Heart left ventricle (tissue), 16 donors: ENCODE measurements at regions not wholly inside any gene's neighbourhood (a gene's known extent, or its start where the extent isn't known, plus 50 kb on each side); places are given as distances from the start of the nearest gene placed in this dataset.
"Not testable (repeated sequence)": the region's sequence is repeated elsewhere in the genome, so short reads cannot be mapped to it uniquely, and the experiment has no call there.

Experiments
- ATAC-seq, 4 donors: fragments of 200-7000 bp; cut with Tn5 transposase; one replicate each; pipeline ENCODE4 v1.9.1; 2020 to 2022; ENCODE audit warnings: moderate library complexity in 4 of 4, mild to moderate bottlenecking in 3 of 4, moderate number of reproducible peaks in 1 of 4
- DNase-seq, 5 donors: peaks; one replicate each; pipeline ENCODE4 v3.0.0-alpha.2; 2020
- H3K27ac ChIP-seq, 12 donors: fragments of 200-600 bp; sonication (generic) in 4 of 12; one replicate each; pipeline versions ENCODE4 v1.5.0 to v1.8.0; 2016 to 2022; ENCODE audit warnings: mild to moderate bottlenecking in 2 of 12
- H3K27me3 ChIP-seq, 9 donors: fragments of 200-600 bp; sonication (generic) in 2 of 9; one replicate each; pipeline versions ENCODE4 v1.5.1 to v1.8.0; 2016 to 2022; ENCODE audit warnings: mild to moderate bottlenecking in 3 of 9
- H3K36me3 ChIP-seq, 9 donors: fragments of 200-600 bp; sonication (generic) in 2 of 9; one replicate each; pipeline versions ENCODE4 v1.5.0 to v1.8.0; 2018 to 2022; ENCODE audit warnings: mild to moderate bottlenecking in 2 of 9
- H3K4me1 ChIP-seq, 12 donors: fragments of 200-600 bp; sonication (generic) in 4 of 12; one replicate each; pipeline versions ENCODE4 v1.5.0 to v1.8.0; 2016 to 2022; ENCODE audit warnings: mild to moderate bottlenecking in 3 of 12
- H3K4me3 ChIP-seq, 12 donors: fragments of 200-600 bp; sonication (generic) in 4 of 12; one replicate each; pipeline versions ENCODE4 v1.5.0 to v1.8.0; 2017 to 2022; ENCODE audit warnings: mild to moderate bottlenecking in 9 of 12, moderate library complexity in 4 of 12
- H3K9me3 ChIP-seq, 12 donors: fragments of 200-600 bp; sonication (generic) in 4 of 12; one replicate each; pipeline versions ENCODE4 v1.5.0 to v1.8.0; 2016 to 2022; ENCODE audit warnings: mild to moderate bottlenecking in 1 of 12
- POLR2A ChIP-seq, 2 donors: fragments of 450-650 bp; IDR thresholded peaks; one replicate each; pipeline ENCODE4 v1.6.1; 2017; ENCODE audit warnings: antibody characterized with exemption in 2 of 2, mild to moderate bottlenecking in 2 of 2, moderate library complexity in 2 of 2
- whole genome bisulfite sequencing, 4 donors: extraction: QIAGEN DNeasy Blood & Tissue Kit in 2 of 4; methylation state at CpG; one replicate each; pipeline versions ENCODE4 v1.1.5 to v1.1.7; 2013 to 2018; 5-methylcytosine and 5-hydroxymethylcytosine counted together
- intact Hi-C, 10 donors: fragments of 100-400 bp; cut with DNase I; formaldehyde crosslinking; loops; one replicate each; pipeline versions ENCODE4 v1.11.1 to v1.14.2; 2022
- TF ChIP-seq, protein P1 (sequence below), 12 donors: fragments of 200-600 bp; sonication (generic) in 4 of 12; IDR thresholded peaks; one replicate each; pipeline versions ENCODE4 v1.5.0 to v1.8.0; 2018 to 2022; ENCODE audit warnings: antibody characterized with exemption in 12 of 12, mild to moderate bottlenecking in 5 of 12
- donor health status: ischemic (EF 13 %, LVEDD 7.1; RV severe dilation, severe dysfunction).
- donor health status: healthy with polysubstance abuse.
- donor health status: DM: no; HTN: yes; CAD: no.
- donor health status: DM: no; HTN: no; CAD: no.
- donor health status: ischemic (EF 25% LVEDD 6.9; RV normal size, moderate dysfunction).
- donor health status: ischemic (EF 25% LVEDD 5.7; RV mildly dilated, moderate dysfunction).
- donor health status: healthy.
- donor health status: DM: yes; HTN: yes; CAD: no.
- donor health status: ischemic (EF 35%, LVEDD 5.7; RV mildly dilated, moderate dysfunction).
- donor health status: nonischemic (EF 11% LVEDD 7.7; RV severe dilation, severe dysfunction).
- donor health status: DM: yes; HTN: yes; CAD: no.
- donor health status: PGD.
- donor health status: ischemic (EF 29% LVEDD 5.4; RV normal size, mild dysfunction).
- donor health status: nonischemic (EF 23%, LVEDD 6.1; RV moderate dilation, normal function).

DNA sequence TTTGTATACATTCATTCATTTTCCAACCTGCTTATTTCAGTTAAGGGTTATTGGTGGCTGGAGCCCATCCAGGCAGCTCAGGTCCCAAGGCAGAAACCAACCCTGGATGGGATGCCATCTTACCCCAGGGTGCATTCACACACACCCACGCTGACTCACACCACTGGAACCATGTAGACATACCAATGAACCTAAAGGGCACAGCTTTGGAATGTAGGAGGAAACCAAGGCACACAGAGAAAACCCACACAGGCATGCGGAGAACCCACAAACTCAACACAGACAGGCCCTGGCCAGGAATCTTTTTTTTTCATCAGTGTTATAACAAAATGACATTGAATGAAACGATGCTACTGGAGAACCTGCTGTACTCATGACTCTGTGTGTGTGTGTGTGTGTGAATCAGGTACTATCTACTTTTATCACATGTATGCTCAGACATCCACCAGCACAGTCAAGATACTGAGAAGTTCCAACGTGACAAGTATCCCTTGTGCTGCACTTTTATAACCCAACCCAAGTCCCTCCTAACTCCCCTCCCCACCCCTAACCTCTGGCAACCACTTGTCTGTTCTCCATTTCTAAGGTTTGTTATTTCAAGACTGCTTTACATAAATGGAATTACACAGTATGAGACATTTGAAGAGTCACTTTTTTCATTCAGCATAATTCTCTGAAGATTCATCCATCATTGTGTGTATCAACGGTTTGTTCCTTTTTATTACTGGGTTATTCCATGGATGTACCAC lies 286.8 kb upstream of the PLD5 start:
- intact Hi-C loops: no loop called here
- Histone ChIP-seq H3K4me3 (no peak overlapping the region), H3K4me1 (no peaks in the 10 kb centered on the region), H3K27ac (no peak overlapping the region), H3K9me3 (no peaks in the 10 kb centered on the region), H3K27me3 (peaks cover 0 to 5% (median 0%) of the 10 kb centered on the region in 9 donors), H3K36me3 (no peaks in the 10 kb centered on the region)
- no peak for ATAC-seq
- TF ChIP-seq, protein P1, sequence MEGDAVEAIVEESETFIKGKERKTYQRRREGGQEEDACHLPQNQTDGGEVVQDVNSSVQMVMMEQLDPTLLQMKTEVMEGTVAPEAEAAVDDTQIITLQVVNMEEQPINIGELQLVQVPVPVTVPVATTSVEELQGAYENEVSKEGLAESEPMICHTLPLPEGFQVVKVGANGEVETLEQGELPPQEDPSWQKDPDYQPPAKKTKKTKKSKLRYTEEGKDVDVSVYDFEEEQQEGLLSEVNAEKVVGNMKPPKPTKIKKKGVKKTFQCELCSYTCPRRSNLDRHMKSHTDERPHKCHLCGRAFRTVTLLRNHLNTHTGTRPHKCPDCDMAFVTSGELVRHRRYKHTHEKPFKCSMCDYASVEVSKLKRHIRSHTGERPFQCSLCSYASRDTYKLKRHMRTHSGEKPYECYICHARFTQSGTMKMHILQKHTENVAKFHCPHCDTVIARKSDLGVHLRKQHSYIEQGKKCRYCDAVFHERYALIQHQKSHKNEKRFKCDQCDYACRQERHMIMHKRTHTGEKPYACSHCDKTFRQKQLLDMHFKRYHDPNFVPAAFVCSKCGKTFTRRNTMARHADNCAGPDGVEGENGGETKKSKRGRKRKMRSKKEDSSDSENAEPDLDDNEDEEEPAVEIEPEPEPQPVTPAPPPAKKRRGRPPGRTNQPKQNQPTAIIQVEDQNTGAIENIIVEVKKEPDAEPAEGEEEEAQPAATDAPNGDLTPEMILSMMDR (IDR thresholded peaks at IDR 0.05): no peak
- no peak for TF ChIP-seq POLR2A (IDR thresholded peaks at IDR 0.05)
- 54 to 69% (median 60%) methylated on average over 5 of the region's 5 CpGs for WGBS, 4 donors
- DNase-seq: no peak

DNA sequence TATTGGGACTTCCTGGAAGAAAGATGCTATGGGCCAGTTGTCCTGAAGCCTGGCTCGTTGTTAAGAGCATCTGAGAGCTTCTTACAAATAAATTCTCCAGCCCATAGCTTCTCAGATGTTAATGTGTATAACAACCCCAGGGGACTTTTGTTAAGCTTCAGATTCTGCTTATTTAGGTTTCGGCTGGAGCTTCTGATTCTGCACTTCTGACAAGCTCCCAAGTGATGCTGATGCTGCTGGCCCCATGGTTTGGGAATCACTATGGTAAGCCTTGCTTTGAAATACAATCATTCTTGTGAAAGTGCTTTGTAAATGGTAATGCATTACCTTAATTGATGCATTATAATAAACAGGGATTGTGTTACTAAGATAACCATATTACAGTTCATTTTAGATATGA lies 281.8 kb upstream of the PLD5 start:
- Histone ChIP-seq H3K27me3 (no peaks in the 10 kb centered on the region), H3K36me3 (no peaks in the 10 kb centered on the region), H3K4me1 (no peaks in the 10 kb centered on the region), H3K9me3 (no peaks in the 10 kb centered on the region), H3K4me3 (no peak overlapping the region), H3K27ac (no peak overlapping the region)
- no peak for ATAC-seq
- intact Hi-C loops: no loop called here
- 50 to 62% (median 57%) methylated on average over 2 of the region's 2 CpGs for WGBS, 4 donors
- no peak for DNase-seq
- TF ChIP-seq POLR2A (IDR thresholded peaks at IDR 0.05): no peak
- TF ChIP-seq, protein P1 (IDR thresholded peaks at IDR 0.05): no peak

DNA sequence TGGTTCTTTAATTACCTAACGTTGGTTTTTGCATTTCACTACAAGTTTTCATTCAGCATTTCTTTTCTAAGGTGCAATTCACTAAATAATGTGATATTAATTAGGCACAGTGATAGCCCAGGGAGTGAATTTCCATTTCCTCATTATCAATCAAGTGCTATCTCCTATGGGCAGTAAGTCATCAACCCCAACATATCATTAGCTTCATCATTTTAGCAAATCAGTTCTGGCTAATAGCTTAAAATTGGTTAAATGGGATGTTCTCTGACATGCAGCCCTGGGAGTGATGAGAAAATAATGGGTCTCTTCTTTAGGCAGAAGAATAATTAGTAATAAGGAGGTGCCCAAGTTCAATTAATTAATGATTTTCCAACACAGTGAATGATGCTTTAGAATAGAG lies 280.9 kb upstream of the PLD5 start:
- H3K4me1 ChIP-seq, H3K4me3 ChIP-seq, H3K9me3 ChIP-seq, H3K27ac ChIP-seq, ATAC-seq, intact Hi-C loops, H3K36me3 ChIP-seq, DNase-seq, H3K27me3 ChIP-seq: not testable (repeated sequence)
- 57 to 79% (median 73%) methylated on average over 1 of the region's 1 CpG for WGBS, 4 donors

DNA sequence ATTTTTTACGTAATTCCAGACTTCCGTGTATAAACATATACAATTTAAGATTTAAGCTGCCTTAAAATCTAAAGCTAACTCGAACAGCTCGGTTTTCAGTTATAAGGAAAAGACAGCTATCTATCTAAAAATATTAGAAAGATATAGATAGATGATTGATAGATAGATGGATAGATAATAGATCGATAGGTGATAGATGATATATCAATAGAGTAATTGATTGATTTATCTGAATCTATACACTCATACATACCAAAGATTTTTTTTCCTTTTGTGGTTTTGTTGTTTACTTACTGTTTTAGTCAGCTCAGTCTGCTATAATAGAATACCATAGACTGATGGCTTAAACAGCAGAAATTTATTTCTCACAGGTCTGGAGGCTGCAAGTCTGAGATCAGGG lies 278.5 kb upstream of the PLD5 start:
- Histone ChIP-seq H3K9me3 (no peaks in the 10 kb centered on the region), H3K4me1 (no peaks in the 10 kb centered on the region), H3K27ac (no peak overlapping the region), H3K36me3 (no peaks in the 10 kb centered on the region), H3K27me3 (no peaks in the 10 kb centered on the region), H3K4me3 (no peak overlapping the region)
- DNase-seq (no peak), ATAC-seq (no peak)
- TF ChIP-seq, protein P1 (IDR thresholded peaks at IDR 0.05): no peak
- no peak for TF ChIP-seq POLR2A (IDR thresholded peaks at IDR 0.05)
- WGBS, 4 donors: 86 to 87% (median 86%) methylated on average over 5 of the region's 5 CpGs
- intact Hi-C loops: no loop called here

DNA sequence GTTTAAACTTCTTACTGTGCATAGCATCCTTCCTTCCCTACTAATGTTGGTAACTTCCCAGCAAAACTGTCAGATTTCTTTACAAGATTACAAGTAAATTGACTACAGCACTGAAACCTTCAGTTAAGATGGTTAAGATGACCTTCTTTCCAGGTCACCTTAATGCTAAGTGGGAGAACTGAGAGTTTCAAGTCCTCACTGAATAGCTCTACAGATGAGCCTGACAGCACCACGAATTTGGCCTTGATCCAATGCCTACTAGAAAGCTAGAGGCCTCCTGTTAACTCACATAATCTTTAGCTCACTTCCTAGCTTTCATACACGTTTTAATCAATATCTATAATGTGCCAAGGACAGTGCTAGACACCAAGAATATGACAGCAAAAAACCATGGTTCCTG lies 276.0 kb upstream of the PLD5 start:
- ATAC-seq (no peak), DNase-seq (no peak)
- WGBS, 4 donors: 15 to 27% (median 23%) methylated on average over 2 of the region's 2 CpGs
- Histone ChIP-seq H3K4me3 (no peak overlapping the region), H3K9me3 (no peaks in the 10 kb centered on the region), H3K36me3 (no peaks in the 10 kb centered on the region), H3K27me3 (no peaks in the 10 kb centered on the region), H3K4me1 (no peaks in the 10 kb centered on the region), H3K27ac (no peak overlapping the region)
- intact Hi-C loops: no loop called here
- no peak for TF ChIP-seq POLR2A (IDR thresholded peaks at IDR 0.05)
- TF ChIP-seq, protein P1 (IDR thresholded peaks at IDR 0.05): no peak
